GM21367 (cell line): ENCODE measurements at regions not wholly inside any gene's neighbourhood (a gene's known extent, or its start where the extent isn't known, plus 50 kb on each side); places are given as distances from the start of the nearest gene placed in this dataset.

Source experiments
- ATAC-seq: cut with Tn5 transposase; IDR thresholded peaks from one replicate; pipeline ENCODE4 v1.9.1; 2021; ENCODE audit not compliant: unreplicated experiment

- no peak for ATAC-seq
These were observed 124.0 kb upstream of the PPARGC1A start for GRCh38 chr4:24013668-24014422.

- ATAC-seq: no peak
These were observed 121.1 kb upstream of the PPARGC1A start for GRCh38 chr4:24010994-24011393.

- no peak for ATAC-seq
These were observed 120.7 kb upstream of the PPARGC1A start for GRCh38 chr4:24010573-24010972.

GRCh38 chr4:24007860-24008261 lies 118.0 kb upstream of the PPARGC1A start:
- ATAC-seq: no peak

- no peak for ATAC-seq
These were observed 116.4 kb upstream of the PPARGC1A start for GRCh38 chr4:24006269-24006668.

GRCh38 chr4:24003926-24004325 lies 114.1 kb upstream of the PPARGC1A start:
- ATAC-seq: no peak

GRCh38 chr4:24003496-24003895 lies 113.6 kb upstream of the PPARGC1A start:
- no peak for ATAC-seq

GRCh38 chr4:24002330-24002966 lies 112.6 kb upstream of the PPARGC1A start:
- ATAC-seq: no peak

GRCh38 chr4:24001486-24002329 lies 111.9 kb upstream of the PPARGC1A start:
- ATAC-seq: no peak

GRCh38 chr4:24000470-24000831 lies 110.6 kb upstream of the PPARGC1A start:
- ATAC-seq: no peak

- ATAC-seq: no peak
These were observed 110.0 kb upstream of the PPARGC1A start for GRCh38 chr4:23999714-24000469.

- ATAC-seq: no peak
These were observed 103.5 kb upstream of the PPARGC1A start for GRCh38 chr4:23993373-23993772.

- no peak for ATAC-seq
These were observed 101.6 kb upstream of the PPARGC1A start for GRCh38 chr4:23991444-23991843.

- ATAC-seq: no peak
These were observed 96.4 kb upstream of the PPARGC1A start for GRCh38 chr4:23986270-23986669.

GRCh38 chr4:23981328-23981727 lies 91.5 kb upstream of the PPARGC1A start:
- ATAC-seq: no peak

GRCh38 chr4:23979534-23979933 lies 89.7 kb upstream of the PPARGC1A start:
- no peak for ATAC-seq

- ATAC-seq: no peak
These were observed 88.2 kb upstream of the PPARGC1A start for GRCh38 chr4:23978002-23978401.

GRCh38 chr4:23976423-23976822 lies 86.6 kb upstream of the PPARGC1A start:
- no peak for ATAC-seq

GRCh38 chr4:23973308-23973855 lies 83.5 kb upstream of the PPARGC1A start:
- ATAC-seq: no peak

- no peak for ATAC-seq
These were observed 83.0 kb upstream of the PPARGC1A start for GRCh38 chr4:23972805-23973204.

GRCh38 chr4:23972187-23972586 lies 82.3 kb upstream of the PPARGC1A start:
- no peak for ATAC-seq
